IPS DF 19.7 (cell line): ENCODE measurements at regions not wholly inside any gene's neighbourhood (a gene's known extent, or its start where the extent isn't known, plus 50 kb on each side); places are given as distances from the start of the nearest gene placed in this dataset.
"Not testable (repeated sequence)": the region's sequence is repeated elsewhere in the genome, so short reads cannot be mapped to it uniquely, and the experiment has no call there.

ENCODE experiments used
- DNase-seq: peaks from one replicate; pipeline ENCODE4 v3.0.0-alpha.2; 2013; ENCODE audit warnings: low read depth, low spot score

DNA sequence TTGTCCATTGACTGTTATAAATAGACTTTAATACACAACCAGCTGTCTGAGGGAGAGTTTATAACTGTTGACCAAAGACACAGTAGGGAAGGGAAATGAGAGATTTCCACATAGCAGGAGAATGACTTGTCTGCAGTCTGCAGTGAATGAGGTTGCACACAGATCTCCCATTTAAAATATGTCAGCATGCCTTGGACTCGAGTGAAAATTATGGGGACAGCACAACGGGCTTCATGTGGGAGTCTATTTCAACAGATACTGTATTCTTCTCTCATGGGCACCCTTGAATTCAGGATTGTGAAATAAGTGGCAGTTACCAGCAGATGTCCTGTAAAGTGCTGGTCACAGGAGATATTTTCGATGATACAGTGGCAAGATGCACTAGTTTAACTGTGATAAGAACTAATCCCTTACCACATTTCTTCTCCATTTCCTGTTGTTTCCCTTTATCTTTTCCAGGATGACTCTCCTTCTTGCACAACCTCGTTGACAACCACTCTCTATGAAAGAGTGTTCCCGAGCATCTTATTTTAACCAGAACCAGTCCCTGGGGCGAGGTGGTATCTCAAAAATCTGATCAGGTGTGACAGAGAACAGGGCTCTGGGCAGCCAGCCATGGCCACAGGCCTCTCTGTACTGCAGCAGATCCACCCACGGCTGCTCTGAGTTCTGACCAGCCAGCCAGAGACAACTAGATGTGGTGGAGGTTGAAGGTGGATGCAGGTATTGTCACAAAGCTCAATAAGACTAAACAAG lies 51.5 kb upstream of the MAP3K1 start:
- DNase-seq: no peak

DNA sequence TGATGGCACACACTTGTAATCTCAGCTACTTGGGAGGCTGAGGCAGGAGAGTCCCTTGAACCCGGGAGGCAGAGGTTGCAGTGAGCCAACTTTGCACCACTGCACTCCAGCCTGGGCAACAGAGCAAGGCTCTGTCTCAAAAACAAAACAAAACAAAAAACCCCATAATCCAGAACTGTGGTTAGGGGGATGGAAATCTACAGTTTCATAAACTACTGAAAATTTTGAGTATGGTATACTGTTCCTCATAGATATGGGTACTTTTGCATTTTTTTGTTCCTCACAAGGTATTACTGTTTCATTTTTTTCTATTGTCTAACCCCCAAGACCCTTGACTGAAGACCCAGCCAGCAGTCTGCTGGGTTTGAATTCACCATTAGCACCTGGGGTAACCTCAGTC lies 52.2 kb upstream of the MAP3K1 start:
- DNase-seq: no peak

- no peak for DNase-seq
These were observed 54.0 kb upstream of the MAP3K1 start for GRCh38 chr5:56761151-56761885.

GRCh38 chr5:56760723-56761122 lies 54.6 kb upstream of the MAP3K1 start:
- no peak for DNase-seq

- DNase-seq: no peak
These were observed 55.7 kb upstream of the MAP3K1 start for GRCh38 chr5:56759521-56760216.

DNA sequence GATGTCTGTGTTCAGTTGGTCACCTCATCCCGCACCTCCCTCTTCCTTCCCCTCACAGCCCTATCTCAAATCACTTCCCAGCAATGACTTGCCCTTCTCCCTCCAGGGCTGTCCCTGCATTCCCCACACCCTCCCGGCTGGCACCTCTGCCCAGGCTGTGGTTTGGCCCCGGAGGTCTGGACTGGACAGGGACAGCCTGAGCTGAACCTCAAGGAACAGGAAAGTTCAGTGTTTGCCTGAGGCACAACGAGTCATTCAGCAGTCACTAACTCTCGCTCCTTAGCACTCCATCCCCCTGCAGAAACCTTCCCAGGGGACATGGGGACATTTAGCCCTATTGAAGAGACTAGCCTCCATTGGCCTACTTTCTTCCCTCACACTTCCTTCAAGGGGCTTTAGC lies 58.3 kb upstream of the MAP3K1 start:
- DNase-seq: no peak

DNA sequence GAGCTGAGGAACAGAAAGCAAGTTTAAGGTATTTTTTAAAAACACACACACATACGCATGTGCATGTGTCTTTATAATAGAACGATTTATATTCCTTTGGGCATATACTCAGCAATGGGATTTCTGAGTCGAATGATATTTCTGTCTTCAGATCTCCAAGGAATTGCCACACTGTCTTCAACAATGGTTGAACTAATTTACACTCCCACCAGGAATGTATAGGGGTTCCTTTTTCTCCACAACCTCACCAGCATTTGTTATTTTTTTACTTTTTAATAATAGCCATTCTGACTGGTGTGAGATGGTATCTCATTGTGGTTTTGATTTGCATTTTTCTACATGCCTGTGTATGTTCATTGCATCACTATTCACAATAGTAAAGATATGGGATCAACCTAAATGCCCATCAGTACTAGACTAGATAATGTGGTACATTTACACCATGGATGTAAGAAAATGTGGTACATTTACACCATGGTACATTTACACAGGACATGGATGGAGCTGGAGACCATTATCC lies 60.3 kb upstream of the MAP3K1 start:
- DNase-seq: no peak

DNA sequence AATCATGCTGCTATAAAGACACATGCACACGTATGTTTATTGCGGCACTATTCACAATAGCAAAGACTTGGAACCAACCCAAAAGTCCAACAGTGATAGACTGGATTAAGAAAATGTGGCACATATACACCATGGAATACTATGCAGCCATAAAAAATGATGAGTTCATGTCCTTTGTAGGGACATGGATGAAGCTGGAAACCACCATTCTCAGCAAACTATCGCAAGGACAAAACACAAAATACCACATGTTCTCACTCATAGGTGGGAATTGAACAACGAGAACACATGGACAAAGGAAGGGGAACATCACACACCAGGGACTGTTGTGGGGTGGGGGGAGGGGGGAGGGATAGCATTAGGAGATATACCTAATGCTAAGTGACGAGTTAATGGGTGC lies 61.8 kb upstream of the MAP3K1 start:
- not testable (repeated sequence) for DNase-seq

DNA sequence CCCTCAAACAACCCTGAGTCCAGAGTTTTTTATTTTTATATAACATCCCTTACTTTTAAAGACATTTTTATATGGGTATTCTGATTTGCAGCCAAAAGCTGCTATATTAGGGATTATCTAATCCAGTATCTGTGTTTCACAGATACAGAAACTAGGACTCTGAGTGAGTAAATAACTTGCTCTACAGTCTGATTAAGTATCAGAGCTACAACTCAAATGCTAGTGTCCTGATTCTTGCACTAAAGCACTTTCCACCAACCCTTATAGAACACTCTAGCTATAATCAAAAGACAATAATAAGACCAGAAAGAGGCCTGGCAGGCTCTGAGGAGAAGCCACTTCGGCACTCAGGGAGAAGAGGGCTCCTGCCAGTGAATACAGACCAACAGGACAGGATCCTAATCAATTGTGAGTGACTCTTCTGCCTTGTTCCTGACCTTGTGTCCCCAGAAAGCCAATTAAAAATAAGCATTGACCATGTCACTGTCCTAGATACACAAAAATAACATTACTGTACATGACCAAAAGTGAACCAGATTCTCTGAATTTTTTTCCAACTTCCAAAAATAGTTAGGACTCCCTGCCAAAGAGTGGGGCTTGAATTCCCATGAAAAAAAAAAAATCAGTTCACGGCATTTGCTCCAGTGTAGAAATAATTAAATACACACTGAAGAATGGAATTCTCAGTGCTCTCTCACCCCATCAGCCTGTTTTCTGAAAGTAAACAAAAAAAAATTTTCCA lies 63.6 kb upstream of the MAP3K1 start:
- DNase-seq: no peak

- no peak for DNase-seq
These were observed 65.5 kb upstream of the MAP3K1 start for GRCh38 chr5:56749842-56750241.

DNA sequence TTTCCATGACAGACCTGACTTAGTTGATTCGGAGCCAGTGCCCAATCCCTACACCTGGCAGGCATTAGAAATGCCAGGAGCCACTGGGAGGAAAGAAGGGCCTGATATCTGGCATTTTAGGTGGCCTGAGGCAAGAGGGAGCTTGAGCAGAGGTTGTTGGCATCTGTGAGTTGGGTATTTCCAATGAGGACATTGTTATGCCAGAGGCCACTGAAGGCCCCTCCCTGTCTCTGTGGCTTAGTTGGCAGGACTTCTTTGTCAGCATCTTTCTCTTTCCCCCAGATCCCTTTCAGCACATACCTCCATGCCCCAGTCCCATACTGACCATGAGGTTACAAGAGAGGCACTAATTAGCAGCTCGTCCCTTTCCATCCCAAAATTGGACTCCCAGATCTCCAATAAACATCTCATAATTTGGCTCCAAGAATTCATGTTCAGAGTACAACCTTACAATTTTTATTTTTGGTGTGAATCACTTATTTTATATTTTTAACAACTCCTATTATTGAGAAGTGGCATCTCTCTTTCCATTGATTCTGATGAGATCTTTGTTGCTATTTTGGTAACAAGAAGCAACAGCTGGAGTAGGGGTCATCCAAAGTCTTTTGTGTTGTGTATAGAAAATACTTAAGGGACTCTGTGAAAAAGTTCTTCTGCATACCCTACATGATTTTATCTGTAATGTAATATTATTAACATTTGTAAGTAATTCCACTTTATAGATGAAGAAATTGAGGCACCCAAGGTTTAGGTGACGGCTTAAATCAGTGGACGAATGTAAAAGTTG lies 68.6 kb upstream of the MAP3K1 start:
- DNase-seq: no peak

GRCh38 chr5:56745864-56746263 lies 69.5 kb upstream of the MAP3K1 start:
- no peak for DNase-seq

- no peak for DNase-seq
These were observed 74.5 kb upstream of the MAP3K1 start for GRCh38 chr5:56740868-56741267.

DNA sequence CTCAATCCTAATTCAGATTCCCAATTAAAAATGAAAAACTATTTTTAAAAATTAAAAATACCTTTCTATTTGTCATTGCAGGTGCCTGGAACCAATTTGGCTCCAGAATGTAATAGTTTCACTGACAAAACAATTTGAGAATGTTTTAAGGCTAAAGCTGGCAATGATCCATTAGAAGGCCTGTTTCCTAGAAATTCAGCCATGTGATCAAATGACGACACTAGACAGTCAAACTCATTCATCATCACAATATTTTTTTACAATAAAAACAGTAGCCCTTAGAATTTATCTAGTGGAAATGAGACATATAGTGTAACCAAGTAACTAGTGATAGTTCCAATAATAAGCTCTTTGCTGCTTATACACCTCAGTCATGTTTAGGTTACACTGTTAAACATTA lies 75.4 kb upstream of the MAP3K1 start:
- no peak for DNase-seq

GRCh38 chr5:56737951-56738606 lies 77.3 kb upstream of the MAP3K1 start:
- DNase-seq: no peak

GRCh38 chr5:56737002-56737621 lies 78.2 kb upstream of the MAP3K1 start:
- no peak for DNase-seq

DNA sequence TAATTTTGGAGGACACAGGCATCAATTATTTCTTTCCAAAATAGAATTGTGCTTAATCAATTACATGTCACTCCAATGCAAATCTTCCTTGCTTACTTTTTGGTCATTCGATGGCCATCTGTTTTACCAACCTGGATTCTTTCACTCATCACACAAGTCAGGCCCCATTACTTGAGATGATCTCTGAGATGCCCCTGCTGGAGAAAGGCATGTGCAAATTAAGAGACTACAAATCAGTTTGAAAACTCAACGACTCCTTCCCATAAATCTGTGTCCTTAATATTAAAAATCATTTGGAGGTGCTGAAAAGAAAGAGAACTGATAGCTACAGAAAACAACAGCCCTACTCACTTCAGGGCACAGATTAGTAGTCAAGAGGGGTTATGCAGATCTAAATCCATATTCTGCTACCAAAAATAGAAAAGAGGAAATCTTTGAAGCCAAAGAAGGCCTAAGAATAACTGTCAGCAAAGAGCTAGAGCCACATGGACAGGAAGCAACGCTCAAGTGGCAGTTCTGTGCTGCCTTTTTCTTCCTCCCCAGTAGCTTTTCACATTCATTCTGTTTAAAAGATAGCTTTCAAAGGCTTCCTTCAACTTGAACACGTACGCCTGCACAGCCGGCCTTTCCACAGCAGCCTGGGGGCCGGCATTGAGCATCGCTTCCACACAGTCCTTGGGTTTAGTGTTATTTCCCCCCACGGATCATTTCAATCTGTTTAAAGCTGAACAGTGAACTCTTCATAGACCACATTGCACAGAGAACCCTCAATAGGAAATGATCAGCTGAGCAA lies 79.3 kb upstream of the MAP3K1 start:
- DNase-seq: no peak

DNA sequence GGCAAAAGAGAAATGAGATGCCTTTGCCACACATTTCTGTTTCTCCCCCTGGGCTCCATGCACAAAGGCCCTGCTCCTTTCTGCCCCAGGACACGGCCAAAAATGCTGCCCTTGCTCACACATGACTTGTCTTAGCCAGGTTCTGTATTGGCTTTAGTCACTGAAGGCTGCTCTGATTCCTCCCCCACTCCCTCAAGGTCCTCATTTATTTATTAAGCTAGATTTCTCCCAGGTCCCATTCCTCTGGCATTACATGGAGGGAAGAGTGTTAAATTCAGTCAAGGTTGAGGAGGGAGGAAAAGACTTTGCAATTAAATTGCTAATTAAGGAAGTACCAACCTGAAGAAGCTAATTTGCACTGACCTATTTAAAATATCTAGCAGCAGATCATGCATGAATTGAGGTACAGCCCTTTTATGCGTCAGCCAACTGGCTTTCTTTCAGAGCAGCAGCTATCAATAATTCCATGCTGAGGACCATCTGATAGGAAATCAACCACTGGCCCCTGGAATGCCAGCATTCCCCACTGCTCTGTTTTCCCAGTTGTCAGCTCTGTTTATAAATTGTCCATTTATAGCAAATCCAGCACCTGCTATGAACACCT lies 81.2 kb upstream of the MAP3K1 start:
- DNase-seq: no peak

DNA sequence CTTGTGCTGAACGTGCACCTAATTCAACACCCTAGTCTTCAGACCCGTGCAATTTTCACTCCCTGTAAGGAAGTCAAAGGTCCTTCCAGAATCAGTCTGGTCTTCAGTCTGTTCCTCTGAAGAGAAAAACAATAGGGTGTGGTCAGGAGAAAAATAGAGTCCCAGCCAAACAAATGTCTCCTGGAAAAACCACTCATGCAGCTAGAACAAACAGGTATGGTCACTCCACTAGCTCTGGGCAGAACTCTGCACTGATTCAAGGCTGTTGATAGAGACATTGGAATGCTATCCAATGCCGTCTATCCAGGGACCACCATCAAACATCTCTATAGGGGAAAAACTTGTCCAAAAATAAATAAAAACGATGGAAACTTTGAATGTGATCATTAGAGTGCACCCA lies 81.8 kb upstream of the MAP3K1 start:
- DNase-seq: no peak
